H9 (cell line): ENCODE measurements at regions not wholly inside any gene's neighbourhood (a gene's known extent, or its start where the extent isn't known, plus 50 kb on each side); places are given as distances from the start of the nearest gene placed in this dataset.

Experiments used
- DNase-seq: peaks from one replicate; pipeline ENCODE4 v3.0.0-alpha.2; 2017
- H2AFZ ChIP-seq: one replicate; pipeline ENCODE4 v1.6.1; 2013; ENCODE audit warnings: mild to moderate bottlenecking, low read length, control low read depth, moderate library complexity
- H2AK5ac ChIP-seq: 2 replicates; pipeline ENCODE4 v1.6.1; 2013; ENCODE audit warnings: low read length, control low read depth, mixed read lengths; ENCODE audit not compliant: insufficient read length
- H2BK120ac ChIP-seq: one replicate; pipeline ENCODE4 v1.6.1; 2013; ENCODE audit warnings: low read depth, mild to moderate bottlenecking, low read length, control low read depth, inconsistent platforms; ENCODE audit not compliant: poor library complexity, severe bottlenecking
- H2BK12ac ChIP-seq: 2 replicates; pipeline ENCODE4 v1.6.1; 2013; ENCODE audit warnings: low read length, control low read depth, mixed read lengths, low read depth; ENCODE audit not compliant: insufficient read length
- H2BK15ac ChIP-seq: 2 replicates; pipeline ENCODE4 v1.6.1; 2013; ENCODE audit warnings: low read depth, low read length, control low read depth
- H2BK20ac ChIP-seq: one replicate; pipeline ENCODE4 v1.6.1; 2013; ENCODE audit warnings: low read depth, mild to moderate bottlenecking, low read length, control low read depth, inconsistent platforms; ENCODE audit not compliant: poor library complexity, severe bottlenecking
- H2BK5ac ChIP-seq: 2 replicates; pipeline ENCODE4 v1.6.1; 2013; ENCODE audit warnings: low read length, control low read depth, mixed read lengths; ENCODE audit not compliant: insufficient read length
- H3K14ac ChIP-seq: 2 replicates; pipeline ENCODE4 v1.6.1; 2013; ENCODE audit warnings: low read length, control low read depth; ENCODE audit not compliant: insufficient read depth
- H3K18ac ChIP-seq: 2 replicates; pipeline ENCODE4 v1.6.1; 2013; ENCODE audit warnings: low read depth, mild to moderate bottlenecking, mixed read lengths, low read length, control low read depth; ENCODE audit not compliant: insufficient read length
- H3K23ac ChIP-seq: 2 replicates; pipeline ENCODE4 v1.6.1; 2013; ENCODE audit warnings: low read length, control low read depth, mixed read lengths, low read depth; ENCODE audit not compliant: insufficient read length
- H3K23me2 ChIP-seq: 2 replicates; pipeline ENCODE4 v1.6.1; 2013; ENCODE audit warnings: low read depth, mild to moderate bottlenecking, mixed read lengths, low read length, control low read depth; ENCODE audit not compliant: insufficient read length, poor library complexity, severe bottlenecking
- H3K27ac ChIP-seq: 2 replicates; pipeline ENCODE4 v1.5.1; 2013; ENCODE audit warnings: low read length, control low read depth, mixed read lengths, low read depth; ENCODE audit not compliant: insufficient read length
- H3K27me3 ChIP-seq: 2 replicates; pipeline ENCODE4 v1.6.1; 2013; ENCODE audit warnings: low read length, control low read depth, inconsistent platforms; ENCODE audit not compliant: insufficient read depth
- H3K4ac ChIP-seq: 2 replicates; pipeline ENCODE4 v1.6.1; 2013; ENCODE audit warnings: low read depth, mild to moderate bottlenecking, control low read depth, inconsistent platforms, low read length, moderate library complexity
- H3K4me1 ChIP-seq: 2 replicates; pipeline ENCODE4 v1.6.1; 2013; ENCODE audit warnings: low read length, control low read depth, inconsistent platforms; ENCODE audit not compliant: insufficient read depth
- H3K4me2 ChIP-seq: 2 replicates; pipeline ENCODE4 v1.6.1; 2013; ENCODE audit warnings: low read length, control low read depth, mixed read lengths; ENCODE audit not compliant: insufficient read length, insufficient read depth
- H3K56ac ChIP-seq: 2 replicates; pipeline ENCODE4 v1.6.1; 2013; ENCODE audit warnings: low read depth, mild to moderate bottlenecking, mixed read lengths, low read length, control low read depth; ENCODE audit not compliant: insufficient read length
- H3K79me1 ChIP-seq: 2 replicates; pipeline ENCODE4 v1.6.1; 2013; ENCODE audit warnings: low read depth, mild to moderate bottlenecking, moderate library complexity, low read length, control low read depth, inconsistent platforms; ENCODE audit not compliant: insufficient read depth, poor library complexity, severe bottlenecking
- H3K79me2 ChIP-seq: 2 replicates; pipeline ENCODE4 v1.6.1; 2013; ENCODE audit warnings: low read length, control low read depth, inconsistent platforms; ENCODE audit not compliant: insufficient read depth
- H3K9ac ChIP-seq: 2 replicates; pipeline ENCODE4 v1.6.1; 2013; ENCODE audit warnings: low read length, control low read depth, mixed read lengths; ENCODE audit not compliant: insufficient read length; ENCODE audit errors: extremely low read depth
- H3K9me3 ChIP-seq: one replicate; pipeline ENCODE4 v1.6.1; 2013; ENCODE audit warnings: low read depth, low read length, inconsistent platforms; ENCODE audit not compliant: control insufficient read depth
- H3T11ph ChIP-seq: one replicate; pipeline ENCODE4 v1.6.1; 2013; ENCODE audit warnings: mild to moderate bottlenecking, low read length, control low read depth, inconsistent platforms
- H4K20me1 ChIP-seq: one replicate; pipeline ENCODE4 v1.6.1; 2013; ENCODE audit not compliant: control insufficient read depth, insufficient read length, insufficient read depth
- H4K5ac ChIP-seq: 2 replicates; pipeline ENCODE4 v1.6.1; 2013; ENCODE audit warnings: low read depth, mild to moderate bottlenecking, mixed read lengths, low read length, control low read depth; ENCODE audit not compliant: insufficient read length
- H4K8ac ChIP-seq: replicated peaks from 2 replicates; pipeline ENCODE4 v1.6.1; 2013; ENCODE audit warnings: low read length, control low read depth, mixed read lengths, low read depth; ENCODE audit not compliant: insufficient read length
- H4K91ac ChIP-seq: 2 replicates; pipeline ENCODE4 v1.6.1; 2013; ENCODE audit warnings: low read depth, mild to moderate bottlenecking, moderate library complexity, mixed read lengths, low read length, control low read depth; ENCODE audit not compliant: insufficient read length
- H3K27ac Mint-ChIP-seq, 3 experiments: 2 replicates in 2 of 3; 3 replicates in 1 of 3; pipeline ENCODE4 v1.8.0; 2020 to 2021; ENCODE audit warnings: mixed read lengths in 3 of 3, mild to moderate bottlenecking in 1 of 3, moderate library complexity in 1 of 3
- H3K27me3 Mint-ChIP-seq: 2 replicates; pipeline ENCODE4 v1.8.0; 2021; ENCODE audit warnings: low read depth, mild to moderate bottlenecking, moderate library complexity, mixed read lengths
- H3K36me3 Mint-ChIP-seq, 3 experiments: 2 replicates in 2 of 3; 3 replicates in 1 of 3; pipeline ENCODE4 v1.8.0; 2020 to 2021; ENCODE audit warnings: low read depth in 3 of 3, mixed read lengths in 3 of 3; ENCODE audit not compliant: insufficient read depth in 1 of 3
- H3K4me1 Mint-ChIP-seq, 2 experiments: 2 replicates each; pipeline ENCODE4 v1.8.0; 2020; ENCODE audit warnings: mixed read lengths in 2 of 2
- H3K4me3 Mint-ChIP-seq, 2 experiments: 2 replicates in 1 of 2; 3 replicates in 1 of 2; pipeline ENCODE4 v1.8.0; 2020 to 2021; ENCODE audit warnings: mild to moderate bottlenecking in 2 of 2, mixed read lengths in 2 of 2, moderate library complexity in 1 of 2
- H3K9me3 Mint-ChIP-seq, 2 experiments: 2 replicates in 1 of 2; 3 replicates in 1 of 2; pipeline ENCODE4 v1.8.0; 2020; ENCODE audit warnings: mild to moderate bottlenecking in 2 of 2, mixed read lengths in 2 of 2, moderate library complexity in 1 of 2
- WGBS: extraction: QIAGEN DNeasy Blood & Tissue Kit; methylation state at CpG from one replicate; pipeline ENCODE4 v1.1.7; 2013; ENCODE audit warnings: missing lambda C conversion rate, low lambda C conversion rate, mixed read lengths; ENCODE audit not compliant: insufficient read length; ENCODE audit errors: extremely low coverage; 5-methylcytosine and 5-hydroxymethylcytosine counted together
- TF ChIP-seq, protein P1 (sequence below): fragments of 200-600 bp; sonication (generic); conservative IDR thresholded peaks from 3 replicates; pipeline ENCODE4 v1.8.0; 2021; ENCODE audit warnings: antibody characterized with exemption, mild to moderate bottlenecking

DNA sequence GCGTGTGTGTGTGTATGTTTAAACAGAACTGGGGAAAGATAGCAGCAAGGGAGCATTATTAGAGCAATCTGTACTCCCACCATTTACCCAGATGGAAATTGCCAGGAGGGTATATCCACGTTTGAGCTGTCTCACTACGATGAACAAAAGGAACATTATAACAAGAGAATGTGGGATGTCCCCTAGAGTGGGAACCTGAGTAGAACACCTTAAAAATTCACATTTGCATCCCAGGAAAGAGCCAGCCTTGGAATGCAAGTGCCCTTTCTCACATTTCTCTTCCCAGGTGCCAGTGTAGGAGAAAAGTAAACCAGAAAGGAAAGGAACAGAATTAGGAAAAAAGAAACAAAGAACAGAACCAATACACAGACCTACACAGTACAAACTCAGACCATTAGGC is 95.3 kb upstream of the PTPRZ1 start:
- Histone ChIP-seq H3K18ac (no peak overlapping the region), H2BK12ac (no peak overlapping the region), H3K14ac (no peak overlapping the region), H3K56ac (no peak overlapping the region), H3K27me3 (no peaks in the 10 kb centered on the region), H2BK5ac (no peak overlapping the region), H3K4me2 (no peak overlapping the region), H2BK120ac (no peak overlapping the region), H3K23ac (no peak overlapping the region), H4K5ac (no peak overlapping the region), H2AFZ (no peak overlapping the region), H4K91ac (no peak overlapping the region), H4K8ac (no peak overlapping the region), H3K79me1 (no peaks in the 10 kb centered on the region), H3K4ac (no peak overlapping the region), H3K79me2 (no peaks in the 10 kb centered on the region), H2AK5ac (no peak overlapping the region), H3K9ac (no peak overlapping the region), H3T11ph (no peak overlapping the region), H3K9me3 (no peaks in the 10 kb centered on the region), H3K4me1 (no peaks in the 10 kb centered on the region; the same call in none of the 2 replicates), H2BK20ac (no peak overlapping the region), H4K20me1 (no peaks in the 10 kb centered on the region), H3K27ac (no peak overlapping the region), H3K23me2 (no peaks in the 10 kb centered on the region), H2BK15ac (no peak overlapping the region)
- DNase-seq: no peak
- H3K9me3 Mint-ChIP-seq: no peaks in the 10 kb centered on the region
- TF ChIP-seq, protein P1, sequence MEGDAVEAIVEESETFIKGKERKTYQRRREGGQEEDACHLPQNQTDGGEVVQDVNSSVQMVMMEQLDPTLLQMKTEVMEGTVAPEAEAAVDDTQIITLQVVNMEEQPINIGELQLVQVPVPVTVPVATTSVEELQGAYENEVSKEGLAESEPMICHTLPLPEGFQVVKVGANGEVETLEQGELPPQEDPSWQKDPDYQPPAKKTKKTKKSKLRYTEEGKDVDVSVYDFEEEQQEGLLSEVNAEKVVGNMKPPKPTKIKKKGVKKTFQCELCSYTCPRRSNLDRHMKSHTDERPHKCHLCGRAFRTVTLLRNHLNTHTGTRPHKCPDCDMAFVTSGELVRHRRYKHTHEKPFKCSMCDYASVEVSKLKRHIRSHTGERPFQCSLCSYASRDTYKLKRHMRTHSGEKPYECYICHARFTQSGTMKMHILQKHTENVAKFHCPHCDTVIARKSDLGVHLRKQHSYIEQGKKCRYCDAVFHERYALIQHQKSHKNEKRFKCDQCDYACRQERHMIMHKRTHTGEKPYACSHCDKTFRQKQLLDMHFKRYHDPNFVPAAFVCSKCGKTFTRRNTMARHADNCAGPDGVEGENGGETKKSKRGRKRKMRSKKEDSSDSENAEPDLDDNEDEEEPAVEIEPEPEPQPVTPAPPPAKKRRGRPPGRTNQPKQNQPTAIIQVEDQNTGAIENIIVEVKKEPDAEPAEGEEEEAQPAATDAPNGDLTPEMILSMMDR: no peak
- no peaks in the 10 kb centered on the region for H3K27me3 Mint-ChIP-seq
- H3K4me3 Mint-ChIP-seq: no peak overlapping the region
- no peaks in the 10 kb centered on the region for H3K36me3 Mint-ChIP-seq
- H3K27ac Mint-ChIP-seq: peak overlapping the region; percentile 0 to 53 (median 10); a peak in 3 of 7 replicates
- H3K4me1 Mint-ChIP-seq: peaks cover 8 to 14% of the 10 kb centered on the region in 2 experiments
- no CpG with 5 or more reads among the region's 3 CpGs for WGBS
